Gastroesophageal sphincter (tissue), 3 donors: ENCODE measurements at regions not wholly inside any gene's neighbourhood (a gene's known extent, or its start where the extent isn't known, plus 50 kb on each side); places are given as distances from the start of the nearest gene placed in this dataset.

Experiments used
- POLR2A ChIP-seq, 2 donors: fragments of 450-650 bp; IDR thresholded peaks; one replicate each; pipeline ENCODE4 v1.6.1; 2017; ENCODE audit warnings: antibody characterized with exemption in 2 of 2, mild to moderate bottlenecking in 2 of 2, moderate library complexity in 1 of 2
- POLR2AphosphoS5 ChIP-seq: sonication (generic); formaldehyde crosslinking; IDR thresholded peaks from one replicate; pipeline ENCODE4 v1.6.1; 2017; ENCODE audit warnings: antibody characterized with exemption
- TF ChIP-seq, protein P1 (sequence below), 4 experiments: fragments of 200-600 bp in 2 of 4; fragments of 450-650 bp in 2 of 4; sonication (generic) in 1 of 4; IDR thresholded peaks; one replicate each; pipeline ENCODE4 v1.5.1; 2017 to 2019; ENCODE audit warnings: antibody characterized with exemption in 4 of 4, mild to moderate bottlenecking in 2 of 4, moderate library complexity in 2 of 4

DNA sequence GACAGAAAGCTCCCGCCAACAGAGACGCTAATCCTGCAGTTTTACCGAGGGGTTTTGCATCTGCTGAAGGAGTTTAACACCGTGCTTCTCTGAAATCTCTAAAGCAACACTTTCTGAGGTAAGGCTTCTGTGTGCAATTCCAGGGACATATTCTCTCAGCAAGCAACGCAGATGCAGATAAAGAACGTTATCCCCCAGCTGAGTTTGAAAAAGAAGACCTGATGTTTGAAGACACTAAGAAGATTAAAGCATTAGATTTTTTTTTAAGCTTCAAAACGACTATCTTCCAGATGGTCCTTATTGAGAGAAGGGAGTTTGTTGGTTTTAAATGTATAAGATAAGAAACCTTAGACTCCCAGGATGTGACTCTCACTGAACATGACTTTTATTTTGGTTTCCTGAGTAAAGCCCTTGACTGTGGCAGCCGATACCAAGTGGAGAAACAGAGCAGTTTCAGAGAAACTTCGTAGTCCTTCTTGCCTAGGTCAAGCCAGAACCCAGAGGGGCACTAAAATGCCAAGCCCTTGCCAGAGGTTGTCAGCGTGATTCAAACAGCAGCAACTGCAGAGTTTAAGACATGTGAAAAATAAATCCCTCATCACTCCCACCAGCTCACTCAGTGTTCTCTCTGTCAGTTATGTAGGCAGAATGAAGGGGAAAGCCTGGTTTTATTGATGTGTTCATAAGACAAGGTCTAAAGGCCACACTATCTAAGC is 353.3 kb upstream of the CNR1 start:
- TF ChIP-seq POLR2AphosphoS5 (no peak), POLR2A (IDR thresholded peaks at IDR 0.05) (no peak)
- TF ChIP-seq, protein P1, sequence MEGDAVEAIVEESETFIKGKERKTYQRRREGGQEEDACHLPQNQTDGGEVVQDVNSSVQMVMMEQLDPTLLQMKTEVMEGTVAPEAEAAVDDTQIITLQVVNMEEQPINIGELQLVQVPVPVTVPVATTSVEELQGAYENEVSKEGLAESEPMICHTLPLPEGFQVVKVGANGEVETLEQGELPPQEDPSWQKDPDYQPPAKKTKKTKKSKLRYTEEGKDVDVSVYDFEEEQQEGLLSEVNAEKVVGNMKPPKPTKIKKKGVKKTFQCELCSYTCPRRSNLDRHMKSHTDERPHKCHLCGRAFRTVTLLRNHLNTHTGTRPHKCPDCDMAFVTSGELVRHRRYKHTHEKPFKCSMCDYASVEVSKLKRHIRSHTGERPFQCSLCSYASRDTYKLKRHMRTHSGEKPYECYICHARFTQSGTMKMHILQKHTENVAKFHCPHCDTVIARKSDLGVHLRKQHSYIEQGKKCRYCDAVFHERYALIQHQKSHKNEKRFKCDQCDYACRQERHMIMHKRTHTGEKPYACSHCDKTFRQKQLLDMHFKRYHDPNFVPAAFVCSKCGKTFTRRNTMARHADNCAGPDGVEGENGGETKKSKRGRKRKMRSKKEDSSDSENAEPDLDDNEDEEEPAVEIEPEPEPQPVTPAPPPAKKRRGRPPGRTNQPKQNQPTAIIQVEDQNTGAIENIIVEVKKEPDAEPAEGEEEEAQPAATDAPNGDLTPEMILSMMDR (IDR thresholded peaks at IDR 0.05) = no peak
